HCT116 (cell line): ENCODE measurements at regions not wholly inside any gene's neighbourhood (a gene's known extent, or its start where the extent isn't known, plus 50 kb on each side); places are given as distances from the start of the nearest gene placed in this dataset.

Source experiments
- ATAC-seq: fragments of 200-7000 bp; cut with Tn5 transposase; 2 replicates; pipeline ENCODE4 v1.9.1; 2020; ENCODE audit warnings: mild to moderate bottlenecking, moderate library complexity
- BruUV-seq: library from RNA; stranded (reverse); fragments of 400-500 nt; replicated peaks from 2 replicates; lab custom pipeline; 2021; lab: Mats Ljungman, UMichigan
- CTCF ChIA-PET: fragments of 300-600 bp; sonication (Branson Sonifier 250); formaldehyde crosslinking; loops from one replicate; lab custom pipeline; 2021; ENCODE audit warnings: antibody characterized with exemption; lab: Charles Lee
- POLR2A ChIA-PET: fragments of 300-600, 350-600 bp; sonication (Branson Sonifier 250); formaldehyde crosslinking; loops from one replicate; lab custom pipeline; 2021; ENCODE audit warnings: antibody characterized with exemption; lab: Charles Lee
- RAD21 ChIA-PET, 2 experiments: fragments of 300-600 bp; sonication (Branson Sonifier 250); formaldehyde crosslinking; loops; one replicate each; lab custom pipeline; 2023; ENCODE audit warnings: low total read pairs in 2 of 2; ENCODE audit not compliant: uncharacterized antibody in 2 of 2, unreplicated experiment in 2 of 2, low non-redundant PET in 1 of 2; lab: Charles Lee
- DNase-seq: peaks from one replicate; pipeline ENCODE4 v3.0.0-alpha.2; 2010; ENCODE audit warnings: low read depth, low spot score
- H2AFZ ChIP-seq: fragments of 200-600 bp; shearing (Covaris generic), sonication (generic); 2 replicates; pipeline ENCODE4 v1.6.1; 2017; ENCODE audit warnings: low read depth, mixed run types, mixed read lengths, antibody characterized with exemption, low read length; ENCODE audit not compliant: poor library complexity, severe bottlenecking
- H3K27ac ChIP-seq: 2 replicates; pipeline ENCODE4 v1.5.1; 2012; ENCODE audit warnings: low read depth, low read length
- H3K27me3 ChIP-seq: fragments of 200-600 bp; sonication (generic); 2 replicates; pipeline ENCODE4 v1.6.1; 2016; ENCODE audit warnings: mixed run types, low read length, mixed read lengths; ENCODE audit not compliant: insufficient read depth
- H3K36me3 ChIP-seq, 2 experiments: fragments of 200-500 bp in 1 of 2; fragments of 200-600 bp in 1 of 2; sonication (Bioruptor generic) in 1 of 2; sonication (generic) in 1 of 2; 2 replicates each; pipeline versions ENCODE4 v1.5.1 to v1.6.1; 2014 to 2016; ENCODE audit warnings: low read length in 2 of 2, inconsistent platforms in 1 of 2, mixed read lengths in 1 of 2, mixed run types in 1 of 2; ENCODE audit not compliant: insufficient read depth in 2 of 2, control insufficient read depth in 1 of 2
- H3K4me1 ChIP-seq, 2 experiments: fragments of 200-600 bp in 1 of 2; sonication (generic) in 1 of 2; 2 replicates each; pipeline versions ENCODE4 v1.5.1 to v1.6.1; 2012 to 2017; ENCODE audit warnings: low read length in 2 of 2, inconsistent platforms in 1 of 2, mild to moderate bottlenecking in 1 of 2, mixed read lengths in 1 of 2, mixed run types in 1 of 2, moderate library complexity in 1 of 2; ENCODE audit not compliant: insufficient read depth in 2 of 2, control insufficient read depth in 1 of 2
- H3K4me2 ChIP-seq: fragments of 200-600 bp; sonication (generic); 2 replicates; pipeline ENCODE4 v1.6.1; 2017; ENCODE audit warnings: mixed run types, low read length, mixed read lengths
- H3K4me3 ChIP-seq, 2 experiments: fragments of 200-600 bp in 1 of 2; sonication (generic) in 1 of 2; replicated peaks in 1 of 2; 2 replicates each; pipeline ENCODE4 v1.5.1; 2011 to 2016; ENCODE audit warnings: low read length in 2 of 2, control low read depth in 1 of 2, low read depth in 1 of 2, mild to moderate bottlenecking in 1 of 2, mixed read lengths in 1 of 2, mixed run types in 1 of 2
- H3K79me2 ChIP-seq: fragments of 200-600 bp; sonication (generic); 2 replicates; pipeline ENCODE4 v1.6.1; 2017; ENCODE audit warnings: mild to moderate bottlenecking, mixed run types, low read length, moderate library complexity, mixed read lengths; ENCODE audit not compliant: insufficient read depth
- H3K9ac ChIP-seq: fragments of 200-600 bp; sonication (generic); 2 replicates; pipeline ENCODE4 v1.6.1; 2016; ENCODE audit warnings: low read length, mixed read lengths
- H3K9me2 ChIP-seq: fragments of 200-600 bp; sonication (generic), shearing (Covaris generic); 2 replicates; pipeline ENCODE4 v1.6.1; 2017; ENCODE audit warnings: mixed run types, mild to moderate bottlenecking, moderate library complexity; ENCODE audit not compliant: insufficient read depth
- H3K9me3 ChIP-seq, 2 experiments: fragments of 200-500 bp in 1 of 2; fragments of 200-600 bp in 1 of 2; sonication (Bioruptor generic) in 1 of 2; sonication (generic) in 1 of 2; 2 replicates each; pipeline ENCODE4 v1.6.1; 2014 to 2017; ENCODE audit warnings: low read length in 2 of 2, mixed read lengths in 2 of 2, inconsistent platforms in 1 of 2, low read depth in 1 of 2, mild to moderate bottlenecking in 1 of 2, mixed run types in 1 of 2, moderate library complexity in 1 of 2; ENCODE audit not compliant: control insufficient read depth in 1 of 2, insufficient read depth in 1 of 2
- H4K20me1 ChIP-seq: fragments of 200-600 bp; sonication (generic), shearing (Covaris generic); 2 replicates; pipeline ENCODE4 v1.6.1; 2017; ENCODE audit warnings: mixed run types, mild to moderate bottlenecking, moderate library complexity; ENCODE audit not compliant: insufficient read depth
- CBX3 ChIP-seq: IDR thresholded peaks from 2 replicates; pipeline ENCODE4 v1.6.1; 2012; ENCODE audit warnings: low read depth
- CEBPB ChIP-seq: IDR thresholded peaks from 2 replicates; pipeline ENCODE4 v1.6.1; 2012; ENCODE audit warnings: low read depth
- EZH2 ChIP-seq: fragments of 200-600 bp; sonication (generic); IDR thresholded peaks from 2 replicates; pipeline ENCODE4 v1.6.1; 2017; ENCODE audit warnings: antibody characterized with exemption, mixed run types
- POLR2A ChIP-seq: IDR thresholded peaks from 2 replicates; pipeline ENCODE4 v1.7.0; 2011; ENCODE audit warnings: borderline replicate concordance; ENCODE audit not compliant: insufficient read depth, insufficient read length; ENCODE audit errors: extremely low read depth
- POLR2AphosphoS5 ChIP-seq: IDR thresholded peaks from 2 replicates; pipeline ENCODE4 v1.6.1; 2011; ENCODE audit warnings: mild to moderate bottlenecking, low read depth, low read length, moderate library complexity
- SIN3A ChIP-seq: IDR thresholded peaks from 2 replicates; pipeline ENCODE4 v1.6.1; 2012; ENCODE audit warnings: low read depth
- SP1 ChIP-seq: IDR thresholded peaks from 2 replicates; pipeline ENCODE4 v1.6.1; 2012; ENCODE audit warnings: low read depth
- SRF ChIP-seq: IDR thresholded peaks from 2 replicates; pipeline ENCODE4 v1.6.1; 2012; ENCODE audit warnings: low read depth
- TCF7L2 ChIP-seq: IDR thresholded peaks from 2 replicates; pipeline ENCODE4 v1.7.0; 2011; ENCODE audit warnings: borderline replicate concordance, inconsistent platforms; ENCODE audit not compliant: insufficient read depth, insufficient read length; ENCODE audit errors: extremely low read depth
- ZBTB33 ChIP-seq: IDR thresholded peaks from 2 replicates; pipeline ENCODE4 v1.6.1; 2011; ENCODE audit warnings: mild to moderate bottlenecking, low read length, moderate library complexity; ENCODE audit not compliant: insufficient replicate concordance; ENCODE audit errors: extremely low read depth
- intact Hi-C: fragments of 100-400 bp; cut with micrococcal nuclease; formaldehyde crosslinking; loops from 2 replicates; pipeline ENCODE4 v1.10.0; 2022
- TF ChIP-seq, protein P1 (sequence below): IDR thresholded peaks from 2 replicates; pipeline ENCODE4 v1.6.1; 2012

GRCh38 chr5:158462349-158463114 is 603.6 kb upstream of the CLINT1 start:
- ATAC-seq (no peak), DNase-seq (no peak)
- Histone ChIP-seq H3K27ac (no peak overlapping the region), H2AFZ (no peak overlapping the region), H3K9ac (no peak overlapping the region), H3K4me3 (no peak overlapping the region), H3K4me1 (no peaks in the 10 kb centered on the region), H3K79me2 (no peaks in the 10 kb centered on the region), H3K27me3 (no peaks in the 10 kb centered on the region), H4K20me1 (no peaks in the 10 kb centered on the region), H3K4me2 (no peak overlapping the region), H3K9me2 (no peaks in the 10 kb centered on the region), H3K9me3 (no peaks in the 10 kb centered on the region), H3K36me3 (no peaks in the 10 kb centered on the region)
- POLR2A ChIA-PET: no interaction called here
- CTCF ChIA-PET: no interaction called here
- intact Hi-C loops: no loop called here
- RAD21 ChIA-PET: no interaction called here
- BruUV-seq: no TSS peak
- TF ChIP-seq TCF7L2 (no peak), EZH2 (no peak), ZBTB33 (no peak), SIN3A (no peak), SRF (no peak), SP1 (no peak), POLR2AphosphoS5 (no peak), POLR2A (no peak), CEBPB (no peak), CBX3 (no peak)
- TF ChIP-seq, protein P1, sequence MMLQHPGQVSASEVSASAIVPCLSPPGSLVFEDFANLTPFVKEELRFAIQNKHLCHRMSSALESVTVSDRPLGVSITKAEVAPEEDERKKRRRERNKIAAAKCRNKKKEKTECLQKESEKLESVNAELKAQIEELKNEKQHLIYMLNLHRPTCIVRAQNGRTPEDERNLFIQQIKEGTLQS: no peak
